Tibial nerve (tissue), 4 donors: ENCODE measurements at regions not wholly inside any gene's neighbourhood (a gene's known extent, or its start where the extent isn't known, plus 50 kb on each side); places are given as distances from the start of the nearest gene placed in this dataset.

Experiments
- DNase-seq, 2 donors: peaks; one replicate each; pipeline ENCODE4 v3.0.0-alpha.2; 2019; ENCODE audit warnings: low spot score in 2 of 2
- H3K27ac ChIP-seq, 4 donors: fragments of 200-600 bp; sonication (generic) in 3 of 4; one replicate each; pipeline ENCODE4 v1.5.1; 2017 to 2019; ENCODE audit warnings: mild to moderate bottlenecking in 1 of 4
- H3K27me3 ChIP-seq, 2 donors: fragments of 200-600 bp; sonication (generic) in 1 of 2; one replicate each; pipeline versions ENCODE4 v1.5.1 to v1.6.0; 2017 to 2019
- H3K36me3 ChIP-seq, 3 donors: fragments of 200-600 bp; sonication (generic); one replicate each; pipeline ENCODE4 v1.5.1; 2018 to 2019
- H3K4me1 ChIP-seq, 4 donors: fragments of 200-600 bp; sonication (generic) in 3 of 4; one replicate each; pipeline ENCODE4 v1.5.1; 2017 to 2019
- H3K4me3 ChIP-seq, 4 donors: fragments of 200-600 bp; sonication (generic) in 3 of 4; one replicate each; pipeline ENCODE4 v1.5.1; 2017 to 2019; ENCODE audit warnings: mild to moderate bottlenecking in 1 of 4, moderate library complexity in 1 of 4
- H3K9me3 ChIP-seq, 4 donors: fragments of 200-600 bp; sonication (generic) in 3 of 4; one replicate each; pipeline ENCODE4 v1.5.1; 2017 to 2019
- EP300 ChIP-seq, 2 donors: sonication (generic); formaldehyde crosslinking; IDR thresholded peaks; one replicate each; pipeline ENCODE4 v1.6.1; 2017; ENCODE audit warnings: antibody characterized with exemption in 2 of 2, mild to moderate bottlenecking in 1 of 2
- POLR2A ChIP-seq, 2 donors: fragments of 450-650 bp; IDR thresholded peaks; one replicate each; pipeline ENCODE4 v1.6.1; 2017; ENCODE audit warnings: antibody characterized with exemption in 2 of 2, mild to moderate bottlenecking in 2 of 2, moderate library complexity in 2 of 2
- WGBS, 2 donors: methylation state at CpG; one replicate each; pipeline ENCODE4 v1.1.5; 2018; 5-methylcytosine and 5-hydroxymethylcytosine counted together
- TF ChIP-seq, protein P1 (sequence below), 5 experiments: fragments of 200-600 bp in 3 of 5; fragments of 450-650 bp in 2 of 5; sonication (generic) in 3 of 5; IDR thresholded peaks; one replicate each; pipeline ENCODE4 v1.5.1; 2016 to 2019; ENCODE audit warnings: antibody characterized with exemption in 5 of 5, mild to moderate bottlenecking in 3 of 5, moderate library complexity in 2 of 5

DNA sequence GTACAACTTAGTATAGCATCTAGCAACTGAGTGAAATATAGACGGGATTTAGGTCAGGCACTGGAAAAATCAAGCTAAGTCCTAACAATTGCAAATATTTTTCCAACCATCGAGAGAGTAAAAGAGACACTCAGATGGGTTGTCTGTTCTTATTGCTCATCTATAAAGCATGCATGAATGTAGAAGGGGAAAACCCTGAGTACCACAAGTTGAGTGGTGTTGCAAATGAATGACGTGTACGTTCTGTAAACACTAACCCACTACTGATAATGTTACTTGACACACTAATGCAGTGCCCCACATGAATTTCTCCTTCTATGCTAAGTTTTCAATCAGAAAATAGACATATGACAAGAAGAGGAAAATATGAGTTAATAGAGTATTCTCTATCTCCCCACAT, 211.2 kb downstream of the COX18 start:
- TF ChIP-seq, protein P1, sequence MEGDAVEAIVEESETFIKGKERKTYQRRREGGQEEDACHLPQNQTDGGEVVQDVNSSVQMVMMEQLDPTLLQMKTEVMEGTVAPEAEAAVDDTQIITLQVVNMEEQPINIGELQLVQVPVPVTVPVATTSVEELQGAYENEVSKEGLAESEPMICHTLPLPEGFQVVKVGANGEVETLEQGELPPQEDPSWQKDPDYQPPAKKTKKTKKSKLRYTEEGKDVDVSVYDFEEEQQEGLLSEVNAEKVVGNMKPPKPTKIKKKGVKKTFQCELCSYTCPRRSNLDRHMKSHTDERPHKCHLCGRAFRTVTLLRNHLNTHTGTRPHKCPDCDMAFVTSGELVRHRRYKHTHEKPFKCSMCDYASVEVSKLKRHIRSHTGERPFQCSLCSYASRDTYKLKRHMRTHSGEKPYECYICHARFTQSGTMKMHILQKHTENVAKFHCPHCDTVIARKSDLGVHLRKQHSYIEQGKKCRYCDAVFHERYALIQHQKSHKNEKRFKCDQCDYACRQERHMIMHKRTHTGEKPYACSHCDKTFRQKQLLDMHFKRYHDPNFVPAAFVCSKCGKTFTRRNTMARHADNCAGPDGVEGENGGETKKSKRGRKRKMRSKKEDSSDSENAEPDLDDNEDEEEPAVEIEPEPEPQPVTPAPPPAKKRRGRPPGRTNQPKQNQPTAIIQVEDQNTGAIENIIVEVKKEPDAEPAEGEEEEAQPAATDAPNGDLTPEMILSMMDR (IDR thresholded peaks at IDR 0.05): no peak
- TF ChIP-seq POLR2A (IDR thresholded peaks at IDR 0.05) (no peak), EP300 (IDR thresholded peaks at IDR 0.05) (no peak)

DNA sequence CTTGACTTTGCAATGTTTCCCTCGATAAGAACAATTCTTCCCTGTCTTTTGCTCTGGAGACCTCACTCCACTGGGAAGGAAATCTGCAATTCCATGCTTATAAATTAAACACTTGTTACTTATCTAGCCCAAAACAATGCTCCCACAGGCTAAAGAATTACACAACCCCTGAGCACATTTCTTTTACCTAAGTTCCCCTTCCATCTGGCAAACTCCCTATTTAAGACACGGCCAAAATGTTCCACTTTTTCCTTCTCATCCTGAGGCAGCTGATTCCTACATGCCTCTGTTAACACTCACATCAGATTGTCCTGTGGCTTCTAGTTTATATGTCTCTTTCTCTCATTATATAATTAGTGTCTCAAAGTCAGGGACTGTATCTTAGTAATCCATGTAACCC, 211.7 kb downstream of the COX18 start:
- Histone ChIP-seq H3K36me3 (no peaks in the 10 kb centered on the region), H3K9me3 (no peaks in the 10 kb centered on the region), H3K27me3 (no peaks in the 10 kb centered on the region), H3K4me3 (no peak overlapping the region), H3K4me1 (no peaks in the 10 kb centered on the region), H3K27ac (no peak overlapping the region)
- no peak for DNase-seq
- TF ChIP-seq POLR2A (IDR thresholded peaks at IDR 0.05) (no peak), EP300 (IDR thresholded peaks at IDR 0.05) (no peak)
- TF ChIP-seq, protein P1 (IDR thresholded peaks at IDR 0.05): no peak
- 32 to 52% methylated on average over 2 of the region's 2 CpGs for WGBS, 2 donors

More for the DNA sequence above, 211.2 kb downstream of the COX18 start:
- no peaks in the 10 kb centered on the region for H3K9me3 ChIP-seq
- H3K4me1 ChIP-seq: no peaks in the 10 kb centered on the region
- no peaks in the 10 kb centered on the region for H3K36me3 ChIP-seq
- no peak overlapping the region for H3K27ac ChIP-seq
- DNase-seq: no peak
- H3K27me3 ChIP-seq: no peaks in the 10 kb centered on the region
- WGBS, 2 donors: 80 to 87% methylated on average over 4 of the region's 4 CpGs
- no peak overlapping the region for H3K4me3 ChIP-seq

DNA sequence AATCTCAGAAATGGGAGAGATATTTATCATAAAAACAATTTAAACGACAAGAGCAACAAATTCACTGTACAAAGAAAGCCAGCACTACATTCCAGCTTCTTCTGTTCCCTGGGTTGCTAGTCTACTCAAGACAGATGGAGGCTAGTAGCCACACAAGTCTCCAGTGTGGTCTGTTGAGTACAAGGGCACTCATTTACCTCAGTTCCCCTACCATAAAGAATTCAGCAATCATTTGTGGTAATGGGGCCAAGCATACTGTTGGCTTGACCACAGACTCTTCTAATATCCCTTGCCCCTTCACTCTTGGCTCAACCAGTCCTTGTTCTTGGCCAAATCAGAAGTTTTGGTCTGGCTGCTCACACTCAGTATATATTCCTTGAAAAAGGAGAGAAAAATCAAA, 212.3 kb downstream of the COX18 start:
- Histone ChIP-seq H3K36me3 (no peaks in the 10 kb centered on the region), H3K4me3 (no peak overlapping the region), H3K27ac (no peak overlapping the region), H3K27me3 (no peaks in the 10 kb centered on the region), H3K9me3 (no peaks in the 10 kb centered on the region), H3K4me1 (no peaks in the 10 kb centered on the region)
- TF ChIP-seq, protein P1 (IDR thresholded peaks at IDR 0.05): no peak
- TF ChIP-seq POLR2A (IDR thresholded peaks at IDR 0.05) (no peak), EP300 (IDR thresholded peaks at IDR 0.05) (no peak)
- WGBS, 2 donors: 28 to 89% methylated on average over 1 of the region's 1 CpG
- no peak for DNase-seq

DNA sequence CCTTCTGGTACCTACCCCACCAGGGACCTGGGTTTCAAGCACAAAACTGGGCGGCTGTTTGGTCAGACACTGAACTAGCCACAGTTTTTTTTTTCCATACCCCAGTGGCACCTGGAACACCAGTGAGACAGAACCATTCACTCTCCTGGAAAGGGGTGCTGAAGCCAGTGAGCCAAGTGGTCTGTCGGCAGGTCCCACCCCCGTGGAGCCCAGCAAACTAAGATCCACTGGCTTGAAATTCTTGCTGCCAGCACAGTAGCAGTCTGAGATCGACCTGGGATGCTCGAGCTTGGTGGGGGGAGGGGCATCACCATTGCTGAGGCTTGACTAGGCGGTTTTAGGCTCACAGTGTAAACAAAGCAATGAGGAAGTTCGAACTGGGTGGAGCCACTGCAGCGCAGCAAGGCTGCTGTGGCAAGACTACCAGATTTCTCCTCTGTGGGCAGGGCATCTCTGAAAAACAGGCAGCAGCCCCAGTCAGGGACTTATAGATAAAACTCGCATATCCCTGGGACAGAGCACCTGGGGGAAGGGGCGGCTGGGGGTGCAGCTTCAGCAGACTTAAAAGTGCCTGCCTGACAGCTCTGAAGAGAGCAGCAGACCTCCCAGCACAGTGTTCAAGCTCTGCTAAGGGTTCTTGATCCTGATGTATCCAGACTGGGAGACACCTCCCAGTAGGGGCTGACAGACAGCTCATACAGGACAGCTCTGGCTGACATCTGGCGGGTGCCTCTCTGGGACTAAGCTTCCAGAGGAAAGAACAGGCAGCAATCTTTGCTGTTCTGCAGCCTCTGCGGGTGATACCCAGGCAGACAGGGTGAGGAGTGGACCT, 223.0 kb downstream of the COX18 start:
- 59 to 62% methylated on average over 12 of the region's 12 CpGs for WGBS, 2 donors
- Histone ChIP-seq H3K27ac (no peak overlapping the region), H3K4me1 (no peaks in the 10 kb centered on the region), H3K4me3 (no peak overlapping the region), H3K9me3 (peaks cover 0 to 4% (median 0%) of the 10 kb centered on the region in 4 donors), H3K27me3 (no peaks in the 10 kb centered on the region), H3K36me3 (no peaks in the 10 kb centered on the region)
- DNase-seq: no peak
- no peak for TF ChIP-seq POLR2A (IDR thresholded peaks at IDR 0.05)
- TF ChIP-seq, protein P1 (IDR thresholded peaks at IDR 0.05): no peak
- TF ChIP-seq EP300 (IDR thresholded peaks at IDR 0.05): no peak

DNA sequence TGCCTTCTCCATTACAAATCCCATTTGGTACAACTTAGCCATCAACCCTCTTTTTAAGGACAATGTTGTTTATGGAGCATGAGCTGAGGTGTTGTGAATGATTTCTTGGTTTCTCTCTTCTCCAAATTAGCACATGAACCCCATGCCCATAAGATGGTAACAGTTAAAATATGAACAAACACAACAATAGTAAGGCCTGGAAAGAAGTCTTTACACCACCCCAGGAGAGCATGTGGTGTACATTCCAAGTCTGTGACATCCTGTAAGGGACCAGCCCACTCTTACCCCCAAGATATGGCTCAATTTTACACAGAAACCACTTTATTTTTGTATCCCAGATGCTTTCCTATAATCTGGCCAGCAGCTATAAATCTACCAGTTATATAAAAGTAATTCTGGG, 226.1 kb downstream of the COX18 start:
- H3K36me3 ChIP-seq: no peaks in the 10 kb centered on the region
- H3K4me3 ChIP-seq: no peak overlapping the region
- H3K9me3 ChIP-seq: peaks cover 0 to 12% (median 0%) of the 10 kb centered on the region in 4 donors
- TF ChIP-seq, protein P1 (IDR thresholded peaks at IDR 0.05): no peak
- TF ChIP-seq POLR2A (IDR thresholded peaks at IDR 0.05): no peak
- TF ChIP-seq EP300 (IDR thresholded peaks at IDR 0.05): no peak
- H3K27me3 ChIP-seq: no peaks in the 10 kb centered on the region
- no peak for DNase-seq
- H3K4me1 ChIP-seq: no peaks in the 10 kb centered on the region
- no peak overlapping the region for H3K27ac ChIP-seq
